ENCODE measurements at regions not wholly inside any gene's neighbourhood (a gene's known extent, or its start where the extent isn't known, plus 50 kb on each side); places are given as distances from the start of the nearest gene placed in this dataset.

DNA sequence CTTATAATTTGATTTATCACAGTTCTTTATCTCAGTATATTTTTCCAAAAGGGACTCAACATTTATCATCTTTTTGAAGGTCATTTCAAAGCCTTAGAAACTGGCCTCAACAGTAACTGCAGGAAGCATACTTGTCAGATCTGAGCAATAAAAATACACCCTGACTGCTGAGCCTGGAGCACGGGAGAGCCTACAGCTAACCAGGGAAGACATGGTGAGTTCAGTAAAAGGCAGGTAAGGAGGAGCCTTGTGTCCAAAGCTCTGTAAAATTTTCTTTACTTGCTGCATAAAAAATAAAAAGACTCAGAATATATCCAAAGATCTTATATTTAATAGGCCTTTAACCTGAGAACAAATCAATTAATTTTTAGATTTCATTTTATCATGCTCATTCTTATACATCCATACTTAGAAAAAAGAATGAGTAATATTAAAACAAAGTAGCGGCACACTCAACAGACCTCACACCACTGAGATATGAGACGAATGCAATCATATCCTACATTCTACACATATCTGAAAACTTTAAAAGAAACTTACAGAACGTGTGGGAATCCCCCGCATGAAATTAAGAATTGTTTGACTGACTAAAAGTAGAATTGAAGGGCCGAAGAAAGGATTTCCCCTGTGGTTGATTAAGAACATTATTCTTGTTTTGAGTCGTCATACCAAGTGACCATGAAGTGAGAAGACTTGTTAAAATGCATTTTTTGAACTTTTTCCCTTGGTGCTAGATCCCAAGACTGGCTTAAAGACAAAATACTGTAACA, 296.4 kb upstream of the MKLN1 start:
- Histone ChIP-seq H3K4me3 (ENCODE audit: low read depth, low read length) (no peak overlapping the region), H3K36me3 (ENCODE audit: control insufficient read depth, insufficient read depth, low read length) (no peaks in the 10 kb centered on the region), H3K27me3 (ENCODE audit: control insufficient read depth, insufficient read depth, low read length) (no peaks in the 10 kb centered on the region)
- DNase-seq (ENCODE audit: low read depth): no peak
- TF ChIP-seq, protein P1, sequence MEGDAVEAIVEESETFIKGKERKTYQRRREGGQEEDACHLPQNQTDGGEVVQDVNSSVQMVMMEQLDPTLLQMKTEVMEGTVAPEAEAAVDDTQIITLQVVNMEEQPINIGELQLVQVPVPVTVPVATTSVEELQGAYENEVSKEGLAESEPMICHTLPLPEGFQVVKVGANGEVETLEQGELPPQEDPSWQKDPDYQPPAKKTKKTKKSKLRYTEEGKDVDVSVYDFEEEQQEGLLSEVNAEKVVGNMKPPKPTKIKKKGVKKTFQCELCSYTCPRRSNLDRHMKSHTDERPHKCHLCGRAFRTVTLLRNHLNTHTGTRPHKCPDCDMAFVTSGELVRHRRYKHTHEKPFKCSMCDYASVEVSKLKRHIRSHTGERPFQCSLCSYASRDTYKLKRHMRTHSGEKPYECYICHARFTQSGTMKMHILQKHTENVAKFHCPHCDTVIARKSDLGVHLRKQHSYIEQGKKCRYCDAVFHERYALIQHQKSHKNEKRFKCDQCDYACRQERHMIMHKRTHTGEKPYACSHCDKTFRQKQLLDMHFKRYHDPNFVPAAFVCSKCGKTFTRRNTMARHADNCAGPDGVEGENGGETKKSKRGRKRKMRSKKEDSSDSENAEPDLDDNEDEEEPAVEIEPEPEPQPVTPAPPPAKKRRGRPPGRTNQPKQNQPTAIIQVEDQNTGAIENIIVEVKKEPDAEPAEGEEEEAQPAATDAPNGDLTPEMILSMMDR (IDR thresholded peaks at IDR 0.05; ENCODE audit: insufficient read depth, low read length, poor library complexity, severe bottlenecking): no peak

DNA sequence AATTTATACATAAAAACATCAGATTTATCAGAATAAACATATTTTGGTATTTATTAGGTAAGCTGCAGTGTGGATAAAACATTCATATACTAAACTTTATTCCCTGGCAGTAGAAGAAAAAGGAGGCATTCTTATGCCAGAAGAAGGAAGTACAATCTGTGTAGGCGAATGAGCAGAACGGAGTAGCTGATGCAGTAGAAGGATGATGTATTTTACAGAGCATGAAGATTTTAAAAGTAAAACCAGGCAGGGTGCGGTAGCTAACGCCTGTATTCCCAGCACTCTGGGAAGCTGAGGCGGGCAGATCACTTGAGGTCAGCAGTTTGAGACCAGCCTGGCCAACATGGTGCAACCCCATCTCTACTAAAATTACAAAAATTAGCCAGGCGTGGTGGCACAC, 294.9 kb upstream of the MKLN1 start:
- Histone ChIP-seq H3K27me3 (ENCODE audit: control insufficient read depth, insufficient read depth, low read length) (no peaks in the 10 kb centered on the region), H3K4me3 (ENCODE audit: low read depth, low read length) (no peak overlapping the region), H3K36me3 (ENCODE audit: control insufficient read depth, insufficient read depth, low read length) (no peaks in the 10 kb centered on the region)
- DNase-seq (ENCODE audit: low read depth): no peak
- TF ChIP-seq, protein P1 (IDR thresholded peaks at IDR 0.05; ENCODE audit: insufficient read depth, low read length, poor library complexity, severe bottlenecking): no peak

DNA sequence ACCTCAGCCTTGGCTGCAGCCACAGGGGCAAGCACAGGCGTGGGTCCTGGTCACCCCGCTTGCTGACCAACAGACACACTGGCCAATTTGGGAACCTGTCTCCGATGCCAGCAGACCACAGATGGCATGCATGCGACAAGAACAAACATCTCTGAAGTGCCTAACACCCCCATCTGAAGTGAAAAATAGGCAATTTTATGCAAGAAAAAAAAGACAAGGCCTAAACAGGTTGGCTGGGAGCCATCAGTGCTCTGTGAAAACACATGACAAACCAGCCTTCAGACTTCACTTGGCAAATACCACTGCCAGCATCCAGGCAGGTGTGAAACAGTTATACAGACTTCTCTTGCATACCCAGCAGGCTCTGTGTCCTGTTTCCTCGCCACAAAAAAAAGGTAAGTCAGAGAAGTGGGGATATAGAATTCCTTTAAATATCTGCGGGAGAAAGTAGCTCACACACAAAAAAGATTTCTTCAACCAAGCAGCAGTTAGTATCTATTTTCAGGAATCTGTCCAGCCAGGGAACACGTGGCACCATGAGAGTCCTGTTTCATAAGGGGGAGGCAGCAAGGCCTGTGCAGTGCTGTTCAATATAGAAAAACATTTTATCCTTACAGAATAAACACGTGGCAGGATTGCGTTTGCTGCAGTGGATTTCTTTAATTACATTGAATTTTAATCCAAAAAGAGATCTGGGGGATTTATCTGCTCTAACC, 293.4 kb upstream of the MKLN1 start:
- Histone ChIP-seq H3K27me3 (ENCODE audit: control insufficient read depth, insufficient read depth, low read length) (no peaks in the 10 kb centered on the region), H3K36me3 (ENCODE audit: control insufficient read depth, insufficient read depth, low read length) (no peaks in the 10 kb centered on the region), H3K4me3 (ENCODE audit: low read depth, low read length) (no peak overlapping the region)
- DNase-seq (ENCODE audit: low read depth): no peak
- TF ChIP-seq, protein P1 (IDR thresholded peaks at IDR 0.05; ENCODE audit: insufficient read depth, low read length, poor library complexity, severe bottlenecking): no peak

DNA sequence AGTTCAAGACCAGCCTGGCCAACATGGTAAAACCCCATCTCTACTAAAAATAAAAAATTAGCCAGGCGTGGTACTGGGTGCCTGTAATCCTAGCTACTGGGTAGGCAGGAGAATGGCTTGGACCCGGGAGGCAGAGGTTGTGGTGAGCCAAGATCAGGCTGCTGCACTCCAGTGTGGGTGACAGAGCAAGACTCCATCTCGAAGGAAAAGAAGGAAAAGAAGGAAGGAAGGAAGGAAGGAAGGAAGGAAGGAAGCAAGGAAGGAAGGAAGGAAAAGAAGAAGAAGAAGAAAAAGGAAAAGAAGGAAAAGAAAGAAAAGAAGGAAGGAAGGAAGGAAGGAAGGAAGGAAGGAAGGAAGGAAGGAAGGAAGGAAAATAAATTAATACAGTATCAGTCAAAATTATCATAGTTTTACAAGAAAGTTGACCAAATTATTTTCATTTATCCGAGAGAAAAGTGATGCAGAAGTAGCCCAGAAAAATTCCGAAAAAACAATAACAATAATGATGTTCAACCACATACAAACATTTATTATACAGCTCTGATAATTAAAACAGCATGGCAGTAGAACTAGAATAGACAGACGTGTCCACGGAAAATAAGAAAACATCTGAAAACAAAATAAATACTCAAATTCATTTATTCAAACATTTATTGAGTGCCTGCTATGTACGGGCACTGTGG, 292.4 kb upstream of the MKLN1 start:
- Histone ChIP-seq H3K27me3 (ENCODE audit: control insufficient read depth, insufficient read depth, low read length) (no peaks in the 10 kb centered on the region), H3K4me3 (ENCODE audit: low read depth, low read length) (no peak overlapping the region), H3K36me3 (ENCODE audit: control insufficient read depth, insufficient read depth, low read length) (no peaks in the 10 kb centered on the region)
- DNase-seq (ENCODE audit: low read depth): no peak
- TF ChIP-seq, protein P1 (IDR thresholded peaks at IDR 0.05; ENCODE audit: insufficient read depth, low read length, poor library complexity, severe bottlenecking): no peak

DNA sequence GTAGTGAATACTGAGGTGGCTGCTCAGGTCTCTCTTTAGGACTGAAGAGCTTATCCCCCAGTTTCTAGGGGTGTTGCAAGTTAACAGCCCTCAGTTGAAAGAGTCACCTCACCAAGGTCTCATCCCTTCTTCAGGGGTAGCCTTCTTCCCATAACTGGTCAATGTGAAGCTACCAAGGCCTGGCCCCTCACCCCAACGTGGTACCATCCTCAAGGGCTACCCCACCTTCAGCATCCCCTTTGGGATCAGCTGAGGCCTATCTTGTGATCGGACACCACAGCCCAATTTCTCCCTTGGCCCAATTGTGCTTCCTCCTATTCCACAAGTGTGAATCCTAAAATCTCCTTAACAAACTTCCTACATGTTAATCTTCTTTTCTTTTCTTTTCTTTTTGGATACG, 289.5 kb upstream of the MKLN1 start:
- DNase-seq (ENCODE audit: low read depth): no peak
- Histone ChIP-seq H3K36me3 (ENCODE audit: control insufficient read depth, insufficient read depth, low read length) (no peaks in the 10 kb centered on the region), H3K27me3 (ENCODE audit: control insufficient read depth, insufficient read depth, low read length) (no peaks in the 10 kb centered on the region), H3K4me3 (ENCODE audit: low read depth, low read length) (no peak overlapping the region)
- TF ChIP-seq, protein P1 (IDR thresholded peaks at IDR 0.05; ENCODE audit: insufficient read depth, low read length, poor library complexity, severe bottlenecking): no peak

Measured in kidney epithelial cell (primary cell).